NCI-H526 (cell line): ENCODE measurements at regions not wholly inside any gene's neighbourhood (a gene's known extent, or its start where the extent isn't known, plus 50 kb on each side); places are given as distances from the start of the nearest gene placed in this dataset.

Experiments
- DNase-seq, 2 experiments: peaks; one replicate each; lab custom pipeline; 2025; lab: John Stamatoyannopoulos, UW

DNA sequence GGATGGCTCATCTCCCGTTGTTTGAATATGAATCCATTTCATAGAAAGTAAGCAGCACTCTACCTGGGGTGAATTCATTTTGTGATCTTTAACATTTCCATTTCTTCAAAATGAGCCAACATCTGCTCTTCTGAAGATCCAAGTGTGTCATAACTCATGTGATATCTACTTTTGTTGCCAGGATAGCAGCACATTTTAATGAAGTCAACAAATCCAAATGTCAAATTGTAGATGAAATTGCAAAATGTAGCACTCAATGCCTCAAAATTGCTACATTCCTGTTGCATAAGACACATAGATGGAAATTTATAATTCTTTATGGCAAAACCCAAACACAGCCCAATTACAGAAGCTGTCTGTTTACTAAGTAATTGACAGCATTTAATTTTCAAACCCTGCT, 360.7 kb downstream of the TMX3 start:
- no peak for DNase-seq

DNA sequence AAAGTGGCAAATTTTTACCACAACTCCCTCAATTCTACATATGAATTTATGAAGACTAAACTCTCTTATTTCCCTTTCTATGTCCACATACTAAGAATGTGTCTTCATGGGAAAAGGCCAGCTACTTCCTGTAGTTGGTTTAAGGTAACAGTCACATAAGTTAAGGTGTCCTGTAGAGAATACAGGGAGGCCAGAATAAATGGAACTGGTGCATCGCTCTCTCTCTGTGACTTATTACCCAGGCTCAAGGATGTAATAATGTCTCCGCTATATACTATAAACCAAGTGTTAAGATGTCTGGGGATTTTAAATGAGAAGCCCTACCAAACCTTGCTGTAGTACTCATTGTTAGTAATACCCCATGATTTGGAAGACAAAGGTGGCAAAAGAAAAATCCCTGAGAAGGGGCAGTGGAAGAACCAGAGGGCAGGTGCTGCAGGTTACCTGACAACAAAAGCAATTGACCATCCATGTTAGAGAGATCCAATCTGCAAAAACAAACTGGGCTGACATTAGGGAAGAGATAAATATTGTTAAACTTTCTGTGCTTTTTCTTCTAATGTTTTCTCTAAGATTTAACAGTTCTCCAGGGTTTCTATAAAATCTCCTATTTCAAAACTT, 372.8 kb downstream of the TMX3 start:
- no peak for DNase-seq

DNA sequence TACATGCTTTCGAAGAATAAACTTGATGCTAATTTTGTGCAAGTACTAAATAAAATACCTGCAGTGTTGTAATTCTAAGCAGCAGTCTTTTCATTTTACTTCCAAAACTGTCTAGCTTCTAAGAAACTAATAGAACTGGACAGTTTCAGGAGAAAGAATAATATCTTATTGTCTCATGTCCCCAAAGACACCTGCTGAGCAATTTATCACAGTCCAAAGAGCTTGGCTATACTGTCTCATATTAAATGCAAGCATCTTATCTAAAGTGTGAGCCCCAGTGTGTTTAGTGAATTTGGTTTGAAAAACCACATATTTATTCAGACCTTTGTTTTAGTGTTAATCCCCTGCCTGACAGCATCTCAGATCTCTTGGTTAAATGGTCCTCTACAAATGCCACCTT, 374.3 kb downstream of the TMX3 start:
- DNase-seq: no peak

DNA sequence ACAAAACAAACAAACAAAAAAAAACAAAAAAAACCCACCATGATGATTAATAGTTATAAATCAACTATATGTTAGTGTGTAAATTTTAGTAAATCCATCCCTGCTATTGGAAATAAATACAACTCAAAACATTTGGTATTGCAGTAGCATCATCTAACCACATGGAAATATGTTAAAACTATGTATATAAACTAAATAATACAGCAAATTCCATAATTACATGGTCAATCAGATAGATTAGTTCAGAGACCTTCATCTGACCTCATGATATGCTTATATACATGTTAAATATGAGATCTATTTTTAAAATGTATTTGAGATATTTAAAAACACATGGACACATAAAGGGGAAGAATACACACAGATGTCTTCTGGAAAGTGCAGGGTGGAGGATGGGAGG, 384.2 kb downstream of the TMX3 start:
- DNase-seq: no peak

DNA sequence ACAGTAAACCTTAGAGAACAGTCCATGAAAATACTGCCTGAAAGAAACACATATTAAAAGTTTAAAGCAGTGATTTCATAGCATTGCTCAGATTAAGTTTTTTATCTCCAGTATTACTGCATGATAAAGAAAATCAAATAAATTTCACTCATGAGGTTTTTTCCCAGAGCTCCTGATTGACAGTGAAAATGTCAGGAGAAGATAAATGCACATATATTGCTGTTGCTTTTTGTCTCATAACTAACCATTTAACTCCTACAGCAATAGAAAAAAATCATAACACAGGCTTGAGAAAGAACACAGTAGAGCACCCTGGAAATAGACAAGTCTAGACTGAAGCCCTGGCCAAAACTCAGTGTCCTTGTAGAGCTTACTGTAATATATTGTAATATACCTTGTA, 391.0 kb downstream of the TMX3 start:
- DNase-seq: no peak

DNA sequence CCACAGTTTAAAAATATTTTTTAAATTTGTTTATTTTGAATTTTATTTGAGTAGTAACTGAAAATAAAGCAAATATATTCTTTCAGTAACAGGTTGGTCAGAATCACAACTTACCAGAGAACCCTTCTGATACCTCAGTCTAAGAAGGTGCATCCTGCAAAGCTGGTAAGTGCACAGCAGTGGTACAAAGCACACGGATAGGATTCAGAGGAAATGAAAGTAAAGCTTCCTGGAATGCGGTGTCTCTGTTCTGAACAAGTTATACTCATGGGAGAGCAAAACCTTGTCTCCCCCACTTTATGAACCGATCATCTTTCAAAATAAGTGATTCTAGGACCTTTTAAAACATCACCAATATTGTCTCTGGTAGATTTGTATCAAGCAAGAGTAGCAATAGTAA, 398.3 kb downstream of the TMX3 start:
- no peak for DNase-seq

DNA sequence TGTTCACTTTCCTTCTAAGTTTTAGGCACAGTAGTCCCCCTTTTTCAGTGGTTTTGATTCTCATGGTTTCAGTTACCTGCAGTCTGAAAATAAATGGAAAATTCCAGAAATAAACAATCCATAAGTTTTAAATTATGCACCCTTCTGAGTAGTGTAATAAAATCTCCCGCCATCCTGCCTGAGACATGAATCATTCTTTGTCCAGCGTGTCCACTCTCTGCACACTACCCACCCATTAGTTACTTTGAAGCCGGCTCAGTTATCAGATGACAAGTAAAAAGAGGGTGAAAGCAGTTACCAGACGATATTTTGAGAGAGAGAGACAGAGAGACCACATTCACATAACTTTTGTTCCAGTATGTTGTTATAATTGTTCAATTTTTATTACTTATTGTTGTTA, 400.5 kb downstream of the TMX3 start:
- no peak for DNase-seq

DNA sequence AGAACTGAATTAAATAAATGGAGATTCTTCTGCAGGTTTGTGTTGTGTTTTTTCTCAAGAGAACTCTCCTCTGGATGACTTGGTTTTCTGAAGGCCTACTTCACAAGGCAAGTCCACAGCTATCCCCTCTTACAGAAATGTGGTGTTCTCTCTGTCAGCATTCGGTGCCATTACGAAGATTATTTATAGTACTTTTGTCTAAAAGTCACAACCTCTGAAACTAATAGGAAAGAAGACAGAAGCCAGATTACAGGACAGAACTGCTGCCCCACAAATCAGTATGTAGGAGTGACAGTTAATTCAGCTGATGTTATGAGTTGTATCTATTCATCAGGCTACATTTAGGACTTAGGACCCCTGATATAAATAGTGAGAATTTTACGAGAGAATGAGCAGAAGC, 413.5 kb downstream of the TMX3 start:
- DNase-seq: no peak

DNA sequence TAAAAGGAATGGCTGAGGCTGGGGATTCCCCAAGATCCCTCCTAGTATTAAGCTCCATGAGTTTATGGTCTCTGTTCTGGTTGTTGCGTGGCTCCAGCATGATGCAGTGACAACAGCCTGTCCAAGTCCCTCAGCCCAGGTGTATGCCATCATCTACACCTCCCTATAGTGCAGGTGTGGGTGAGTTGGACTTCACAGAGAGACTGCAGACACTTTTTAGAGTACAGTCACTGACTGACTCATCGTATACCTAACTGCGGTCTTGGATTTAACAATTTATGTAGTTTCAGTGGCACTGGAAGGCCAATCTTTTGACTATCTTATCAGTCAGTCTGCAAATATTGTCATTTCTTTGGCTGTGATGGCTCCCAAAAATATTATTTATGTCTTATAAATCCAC, 415.0 kb downstream of the TMX3 start:
- no peak for DNase-seq

DNA sequence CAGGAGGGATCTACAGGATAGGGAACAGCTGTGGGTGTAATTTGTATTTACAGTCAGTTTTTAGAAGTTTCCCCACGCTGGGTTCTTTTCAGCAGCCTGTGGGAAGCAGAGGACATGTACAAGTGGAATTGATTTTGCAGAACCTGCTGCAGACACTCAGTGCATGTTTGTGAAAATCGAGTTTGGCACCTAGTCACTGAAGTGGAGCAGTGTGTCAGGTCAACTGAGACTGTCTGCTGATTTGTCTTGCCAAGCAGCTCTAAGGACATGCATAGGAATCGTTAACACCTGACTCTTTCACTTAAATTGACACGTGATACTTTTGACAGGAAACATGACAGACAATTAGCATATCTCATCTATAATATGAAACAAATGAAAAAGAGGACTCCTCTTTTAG, 416.6 kb downstream of the TMX3 start:
- DNase-seq: no peak

DNA sequence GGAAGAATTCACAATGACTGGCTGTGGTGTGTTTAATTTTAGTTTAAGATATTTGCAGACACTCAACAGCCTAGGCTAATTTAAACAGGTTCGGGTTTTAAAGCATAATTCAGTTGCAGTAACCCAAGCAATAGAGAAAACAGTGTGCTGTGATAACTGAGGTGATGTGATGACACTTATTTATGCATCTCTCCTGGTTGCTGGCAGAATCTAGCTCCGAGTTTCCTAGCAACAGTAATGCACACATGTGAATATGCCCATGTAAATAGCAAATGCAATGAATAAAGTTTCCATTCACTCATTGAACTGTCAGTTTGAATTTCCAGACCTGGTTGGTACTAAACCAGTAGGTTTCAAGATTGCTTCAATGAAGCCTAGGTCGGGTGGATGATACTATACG, 426.5 kb downstream of the TMX3 start:
- peak in 1 of 2 experiments; percentile 1 for DNase-seq

DNA sequence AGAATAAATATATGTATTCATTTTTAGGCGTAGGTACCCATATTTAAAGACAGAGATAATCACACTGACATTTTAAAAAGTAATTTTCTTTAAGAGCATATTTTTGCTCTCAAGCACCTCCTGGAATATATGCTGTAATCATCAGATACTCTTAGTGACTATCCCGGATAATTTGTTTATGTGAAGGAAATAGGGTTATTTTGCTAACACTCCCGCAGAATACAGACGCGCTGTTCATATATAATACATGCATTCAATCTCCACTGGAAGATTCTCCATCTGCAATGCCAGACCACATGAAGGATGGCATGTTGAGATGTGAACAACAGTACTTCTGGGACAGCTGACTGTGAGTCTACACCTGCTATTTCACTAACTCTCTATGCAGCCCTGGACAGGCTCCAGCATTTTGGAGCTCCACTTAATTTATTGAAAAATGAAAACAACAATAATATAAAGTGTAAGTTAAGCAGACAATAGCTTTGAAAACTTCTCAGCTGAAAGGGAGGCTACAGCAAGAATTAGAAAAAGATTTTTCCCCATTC, 430.6 kb downstream of the TMX3 start:
- DNase-seq: no peak

DNA sequence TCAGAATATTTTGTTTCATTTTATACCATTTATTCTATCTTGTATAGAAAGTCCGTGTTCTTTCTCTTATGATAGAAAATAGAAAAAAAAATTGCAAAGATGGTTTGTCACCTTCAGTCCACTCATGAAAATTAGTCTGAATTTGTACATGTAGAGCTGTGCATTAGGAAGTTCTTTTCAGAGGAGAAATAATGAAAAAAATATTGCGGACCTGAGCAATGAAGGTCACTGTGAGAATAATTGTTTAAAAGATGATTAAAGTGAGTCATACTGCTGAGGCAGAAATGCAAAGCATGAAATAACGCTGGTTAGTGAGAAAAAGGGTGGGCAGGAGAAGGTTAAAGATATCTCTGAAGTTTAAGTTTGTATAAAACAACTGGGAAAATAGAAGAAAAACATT, 431.1 kb downstream of the TMX3 start:
- no peak for DNase-seq

DNA sequence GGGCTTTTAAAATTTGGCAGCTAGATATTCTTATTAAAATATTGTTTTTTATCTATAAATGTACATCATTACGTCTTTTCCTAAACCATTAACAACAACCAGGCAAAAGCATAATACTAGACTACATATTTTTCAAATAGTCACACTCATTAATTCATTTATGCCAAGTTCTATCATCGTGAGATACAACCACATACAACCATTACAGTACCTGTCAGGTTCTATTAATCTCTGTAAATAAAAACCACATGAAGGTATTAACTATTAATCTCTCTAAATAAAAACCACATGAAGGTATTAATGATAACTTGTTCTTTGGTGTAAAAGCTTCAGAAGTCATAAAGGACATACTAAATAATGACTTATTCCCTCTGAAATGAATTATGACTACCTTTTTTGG, 432.7 kb downstream of the TMX3 start:
- DNase-seq: no peak

DNA sequence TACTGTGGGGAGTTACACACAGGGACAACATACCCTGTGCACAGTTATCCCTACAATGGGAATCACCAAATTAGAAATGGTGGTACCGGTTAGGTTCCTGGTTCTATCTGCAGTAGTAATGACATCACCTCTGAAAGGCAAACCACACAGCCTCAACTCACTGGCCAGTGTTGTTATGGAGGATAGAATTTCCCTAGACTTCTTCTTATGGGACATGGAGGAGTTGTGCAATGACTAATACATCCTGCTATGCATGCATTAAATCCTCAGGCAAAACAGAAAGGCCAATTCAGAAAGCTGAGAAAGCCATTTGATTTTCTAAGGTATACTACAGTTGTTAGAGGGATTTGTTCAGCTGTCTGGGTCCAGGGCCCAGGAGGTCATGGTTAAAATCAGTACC, 439.3 kb downstream of the TMX3 start:
- no peak for DNase-seq

DNA sequence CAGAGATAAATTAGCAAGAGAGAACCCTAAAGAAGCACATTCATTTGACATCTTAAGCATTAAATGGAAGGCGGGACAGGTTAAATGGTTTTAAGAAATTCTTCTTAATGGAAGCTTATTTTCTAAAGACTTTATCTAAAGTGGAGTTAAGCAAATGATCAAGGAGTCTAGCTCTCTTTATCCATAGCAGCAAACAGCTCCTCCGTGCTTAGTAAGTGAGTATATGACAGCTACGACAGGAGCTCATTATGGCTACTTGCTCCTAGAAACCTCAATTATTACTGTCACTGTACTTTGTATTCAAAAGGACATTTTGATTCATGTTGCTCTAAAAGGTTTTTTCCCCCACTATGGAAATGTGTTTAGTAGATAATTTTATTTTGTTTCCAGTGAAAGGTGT, 444.9 kb downstream of the TMX3 start:
- no peak for DNase-seq

DNA sequence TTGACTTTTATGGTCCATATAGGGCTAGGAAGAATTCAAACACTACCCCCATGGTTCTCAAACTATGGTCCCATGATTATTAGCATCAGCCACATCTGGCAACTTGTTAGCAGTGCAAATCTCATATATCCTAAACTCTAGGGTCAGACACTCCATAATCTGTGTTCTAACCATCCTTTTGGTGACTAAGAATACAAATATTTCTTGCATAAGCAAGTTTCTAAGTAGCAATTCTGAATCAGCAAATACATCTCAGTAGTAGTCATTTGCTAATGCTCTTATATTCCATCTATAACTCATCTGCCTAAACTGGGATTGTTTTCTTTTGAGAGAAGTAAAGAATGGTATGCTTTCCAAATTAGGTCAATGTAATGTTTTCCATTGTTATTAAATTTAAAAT, 447.3 kb downstream of the TMX3 start:
- DNase-seq: no peak

DNA sequence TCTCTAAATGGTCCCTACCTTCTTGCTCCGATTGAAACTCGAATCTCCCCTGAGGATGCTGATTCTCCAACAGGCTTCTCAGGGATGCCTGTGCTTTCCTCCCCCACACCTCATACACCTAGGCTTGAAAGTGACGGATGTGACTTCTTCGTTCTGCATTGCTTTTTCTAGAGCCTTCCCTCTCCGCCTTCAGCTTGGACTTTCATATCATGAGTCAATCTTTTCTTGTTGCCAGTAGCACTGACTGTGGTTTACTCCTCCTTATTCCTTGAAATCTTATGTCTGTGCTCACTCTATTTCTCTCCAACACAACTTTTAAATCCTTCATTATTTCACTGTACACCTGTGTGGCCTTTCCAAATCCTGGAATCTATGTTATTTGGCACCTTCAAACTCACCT, 451.4 kb downstream of the TMX3 start:
- DNase-seq: no peak

DNA sequence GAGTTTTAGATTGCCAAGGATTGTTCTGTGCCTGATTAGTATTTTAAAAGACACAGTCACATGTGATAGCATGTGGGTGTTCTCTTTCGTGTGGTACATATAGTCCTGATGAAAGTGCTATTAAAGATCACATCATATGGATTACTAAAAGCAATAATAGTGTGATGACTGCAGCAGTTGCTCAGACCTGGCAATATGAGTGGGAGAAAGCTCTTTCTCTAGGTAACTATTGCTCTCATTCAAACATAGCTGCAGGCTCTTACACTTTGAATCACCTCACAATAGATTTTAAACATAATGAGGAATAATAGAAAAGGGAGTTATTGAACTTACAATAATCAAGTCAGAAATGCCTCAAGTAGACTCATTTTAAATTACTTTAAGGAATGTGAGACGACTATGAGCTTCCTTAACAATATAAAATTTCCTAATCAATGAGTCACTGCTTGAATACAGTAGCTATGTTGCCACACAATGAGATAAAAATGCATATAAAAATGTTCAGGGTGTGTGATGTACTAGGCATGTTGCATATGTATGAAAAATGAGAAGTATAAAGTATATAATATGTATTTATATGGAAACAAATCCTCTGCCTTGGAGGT, 452.1 kb downstream of the TMX3 start:
- no peak for DNase-seq

DNA sequence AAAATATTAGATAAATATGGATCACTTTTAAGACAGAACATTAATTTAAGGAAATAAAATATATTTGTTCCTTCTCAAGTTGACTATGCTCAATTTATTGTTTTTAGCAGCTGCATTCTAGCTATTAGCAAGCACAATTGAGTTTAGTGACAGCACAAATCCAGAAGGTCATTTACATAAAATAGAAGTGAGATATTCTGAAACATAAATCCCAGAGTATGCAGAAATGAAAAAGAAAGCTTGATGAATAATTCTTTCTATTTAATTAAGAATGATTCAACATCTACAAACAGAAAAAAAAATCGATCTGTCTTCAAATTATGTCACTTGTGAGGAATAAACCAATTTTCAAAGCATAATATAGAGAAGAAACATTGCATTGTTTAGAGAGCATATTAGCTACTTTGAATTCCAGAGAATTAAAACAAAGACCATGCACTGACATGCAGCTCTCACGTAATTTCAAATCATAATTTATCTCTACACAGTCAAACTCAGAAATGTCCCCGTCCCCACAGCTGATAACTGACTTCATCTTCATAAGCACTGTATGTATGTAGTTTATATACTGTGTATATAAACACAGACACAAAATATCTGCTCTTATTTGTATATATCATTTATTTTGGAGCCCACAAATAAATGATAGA, 458.4 kb downstream of the TMX3 start:
- DNase-seq: no peak

DNA sequence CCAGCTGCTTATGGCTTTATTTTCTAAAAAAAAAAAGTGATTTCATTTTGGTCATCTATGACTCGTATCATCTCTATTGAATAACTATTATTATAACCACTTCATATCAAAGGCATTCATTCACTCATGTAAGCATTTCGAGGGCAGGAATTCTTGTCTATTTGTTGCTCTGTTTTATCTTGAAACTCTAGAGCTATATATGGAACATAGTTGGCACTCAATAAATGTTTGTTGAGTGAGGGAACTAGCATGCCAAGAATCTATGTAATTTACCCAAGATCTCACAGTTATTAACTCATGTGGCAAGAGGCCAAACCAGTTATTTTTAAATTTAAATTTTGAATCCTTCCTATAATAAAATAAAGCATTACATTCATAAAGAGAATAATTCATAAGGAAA, 470.1 kb downstream of the TMX3 start:
- DNase-seq: no peak

DNA sequence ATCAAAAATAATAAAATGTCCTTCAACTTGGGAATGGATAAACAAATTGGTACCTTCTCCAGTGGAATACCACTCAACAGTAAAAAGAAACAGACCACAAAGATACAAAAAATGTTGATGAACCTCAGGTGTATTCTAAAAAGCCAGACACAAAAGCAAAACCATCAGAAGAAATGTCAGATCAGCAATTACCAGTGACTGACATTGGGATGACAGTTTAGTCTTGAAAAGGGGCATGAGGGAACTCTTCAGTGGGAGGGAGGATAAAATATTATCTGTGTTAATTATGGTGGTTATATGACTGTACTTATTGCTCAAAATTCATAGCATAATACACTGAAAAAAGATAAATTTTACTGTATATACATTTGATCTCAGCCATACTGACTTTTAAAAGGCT, 473.0 kb downstream of the TMX3 start:
- DNase-seq: no peak

DNA sequence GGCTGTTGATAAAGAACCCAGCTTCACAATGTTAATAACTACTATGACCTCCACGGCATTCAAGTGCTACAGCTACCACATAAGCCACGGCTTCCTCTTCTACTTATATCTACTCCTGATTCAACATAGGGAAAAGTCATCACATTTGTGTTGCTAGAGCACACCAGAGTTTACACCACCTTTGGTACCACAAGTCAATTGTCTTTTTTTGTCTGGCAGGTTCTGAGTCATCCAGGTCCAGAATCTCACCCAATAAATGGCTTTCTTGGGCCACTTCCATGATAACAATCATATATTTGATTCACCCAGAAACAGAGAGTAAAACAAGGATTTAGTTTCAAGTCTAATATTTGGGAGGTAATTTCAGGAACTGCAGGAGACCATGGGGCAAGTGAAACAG, 480.2 kb downstream of the TMX3 start:
- no peak for DNase-seq

DNA sequence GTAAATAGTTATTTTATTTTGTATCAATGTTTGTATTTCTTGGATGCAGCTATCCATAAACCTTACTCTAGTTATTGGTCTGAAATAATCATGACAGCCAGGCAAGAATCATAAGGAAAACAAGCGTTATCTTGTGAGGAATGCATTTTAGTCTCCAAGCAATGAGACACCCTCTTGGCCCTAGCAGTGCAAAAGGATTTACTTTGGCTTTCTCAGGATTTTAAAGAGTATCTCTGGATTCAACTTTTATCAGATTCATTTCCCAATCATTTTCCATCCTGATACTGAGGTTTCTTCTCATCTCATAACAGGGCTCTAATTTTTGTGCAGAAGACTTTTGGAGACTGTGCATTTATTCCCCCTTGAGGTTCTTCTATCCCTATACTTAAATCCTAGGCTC, 480.8 kb downstream of the TMX3 start:
- no peak for DNase-seq
